CD14-positive monocyte (primary cell): ENCODE measurements at regions not wholly inside any gene's neighbourhood (a gene's known extent, or its start where the extent isn't known, plus 50 kb on each side); places are given as distances from the start of the nearest gene placed in this dataset.

ENCODE experiments used
- DNase-seq, 3 donors: peaks; one replicate each; pipeline ENCODE4 v3.0.0-alpha.2; 2011 to 2022
- H2AFZ ChIP-seq: 2 replicates; pipeline ENCODE4 v1.6.0; 2012; ENCODE audit warnings: mild to moderate bottlenecking, low read depth, low read length, inconsistent platforms; ENCODE audit not compliant: insufficient read depth, poor library complexity, severe bottlenecking
- H3K27ac ChIP-seq, 2 donors: 1 replicate in 1 of 2; 2 replicates in 1 of 2; pipeline ENCODE4 v1.5.1; 2012 to 2013; ENCODE audit warnings: low read length in 2 of 2, control low read depth in 1 of 2, inconsistent platforms in 1 of 2, low read depth in 1 of 2, mild to moderate bottlenecking in 1 of 2
- H3K27me3 ChIP-seq, 2 donors: one replicate each; pipeline versions ENCODE4 v1.6.0 to v1.6.1; 2011 to 2013; ENCODE audit warnings: low read length in 2 of 2; ENCODE audit not compliant: control insufficient read depth in 2 of 2, insufficient read depth in 2 of 2
- H3K36me3 ChIP-seq, 2 donors: replicated peaks in 1 of 2; 1 replicate in 1 of 2; 2 replicates in 1 of 2; pipeline versions ENCODE4 v1.5.1 to v1.6.1; 2012 to 2013; ENCODE audit warnings: low read length in 2 of 2, control low read depth in 1 of 2, inconsistent platforms in 1 of 2, mild to moderate bottlenecking in 1 of 2; ENCODE audit not compliant: insufficient read depth in 2 of 2, control insufficient read depth in 1 of 2
- H3K4me1 ChIP-seq, 2 donors: 1 replicate in 1 of 2; 2 replicates in 1 of 2; pipeline versions ENCODE4 v1.5.1 to v1.6.1; 2012 to 2013; ENCODE audit warnings: low read length in 2 of 2, control low read depth in 1 of 2, inconsistent platforms in 1 of 2, mild to moderate bottlenecking in 1 of 2, moderate library complexity in 1 of 2; ENCODE audit not compliant: insufficient read depth in 2 of 2, control insufficient read depth in 1 of 2
- H3K4me2 ChIP-seq: replicated peaks from 2 replicates; pipeline ENCODE3; 2012; ENCODE audit warnings: low read length, moderate library complexity, mild to moderate bottlenecking; ENCODE audit not compliant: poor library complexity, severe bottlenecking; ENCODE audit errors: extremely low read depth
- H3K4me3 ChIP-seq, 3 experiments: fragments of 200-600 bp in 1 of 3; sonication (generic) in 1 of 3; replicated peaks in 1 of 3; 1 replicate in 2 of 3; 2 replicates in 1 of 3; pipeline ENCODE4 v1.5.1; 2011 to 2013; ENCODE audit warnings: low read length in 3 of 3, mild to moderate bottlenecking in 3 of 3, control low read depth in 2 of 3, low read depth in 2 of 3, inconsistent platforms in 1 of 3, moderate library complexity in 1 of 3
- H3K79me2 ChIP-seq: 2 replicates; pipeline ENCODE4 v1.6.0; 2012; ENCODE audit warnings: mild to moderate bottlenecking, control low read depth, inconsistent platforms, low read length, moderate library complexity; ENCODE audit not compliant: insufficient read depth
- H3K9ac ChIP-seq: 2 replicates; pipeline ENCODE4 v1.6.0; 2017; ENCODE audit warnings: low read length, mild to moderate bottlenecking; ENCODE audit not compliant: insufficient read depth, poor library complexity, severe bottlenecking
- H3K9me3 ChIP-seq, 2 donors: replicated peaks in 1 of 2; 1 replicate in 1 of 2; 2 replicates in 1 of 2; pipeline versions ENCODE4 v1.5.1 to v1.6.1; 2012 to 2013; ENCODE audit warnings: low read length in 2 of 2, control low read depth in 1 of 2; ENCODE audit not compliant: control insufficient read depth in 1 of 2, insufficient read depth in 1 of 2
- H4K20me1 ChIP-seq: 2 replicates; pipeline ENCODE4 v1.6.0; 2012; ENCODE audit warnings: mild to moderate bottlenecking, low read length, control low read depth, moderate library complexity; ENCODE audit not compliant: insufficient read depth
- H3K27ac Mint-ChIP-seq, 7 donors: one replicate each; pipeline ENCODE4 v1.8.0; 2020; ENCODE audit warnings: mild to moderate bottlenecking in 7 of 7, mixed read lengths in 7 of 7, moderate library complexity in 6 of 7, inconsistent platforms in 2 of 7
- H3K27me3 Mint-ChIP-seq, 3 donors: one replicate each; pipeline ENCODE4 v1.8.0; 2021 to 2022; ENCODE audit warnings: low read depth in 3 of 3, mild to moderate bottlenecking in 3 of 3, mixed read lengths in 3 of 3, moderate library complexity in 3 of 3, inconsistent platforms in 1 of 3
- H3K36me3 Mint-ChIP-seq, 2 donors: one replicate each; pipeline ENCODE4 v1.8.0; 2020; ENCODE audit warnings: mixed read lengths in 2 of 2, inconsistent platforms in 1 of 2, mild to moderate bottlenecking in 1 of 2
- H3K4me1 Mint-ChIP-seq: one replicate; pipeline ENCODE4 v1.8.0; 2020; ENCODE audit warnings: mild to moderate bottlenecking, mixed read lengths
- H3K4me3 Mint-ChIP-seq, 2 donors: one replicate each; pipeline ENCODE4 v1.8.0; 2020; ENCODE audit warnings: mild to moderate bottlenecking in 2 of 2, mixed read lengths in 2 of 2, moderate library complexity in 1 of 2
- H3K9me3 Mint-ChIP-seq, 7 donors: one replicate each; pipeline ENCODE4 v1.8.0; 2020 to 2022; ENCODE audit warnings: mixed read lengths in 7 of 7, mild to moderate bottlenecking in 6 of 7, moderate library complexity in 6 of 7, inconsistent platforms in 2 of 7
- CTCF ChIP-seq: fragments of 200-600 bp; IDR thresholded peaks from one replicate; pipeline ENCODE4 v1.8.0; 2022; ENCODE audit warnings: antibody characterized with exemption, mild to moderate bottlenecking
- WGBS: methylation state at CpG from one replicate; pipeline ENCODE4 v1.1.5; 2013; ENCODE audit warnings: missing lambda C conversion rate; ENCODE audit not compliant: insufficient coverage; 5-methylcytosine and 5-hydroxymethylcytosine counted together
- intact Hi-C, 2 donors: fragments of 100-400 bp; cut with micrococcal nuclease; formaldehyde crosslinking; loops; one replicate each; pipeline versions ENCODE4 v1.15.0 to v1.15.1; 2023

- DNase-seq: no peak
- WGBS: 40% methylated on average over 2 of the region's 6 CpGs
- H3K4me1 ChIP-seq: peaks cover 28 to 30% of the 10 kb centered on the region in 2 donors
- H3K9me3 Mint-ChIP-seq: peaks cover 0 to 4% (median 0%) of the 10 kb centered on the region in 7 donors
- H3K9me3 ChIP-seq: no peaks in the 10 kb centered on the region
- H2AFZ ChIP-seq: no peak overlapping the region
- intact Hi-C loops: no loop called here
- H3K4me1 Mint-ChIP-seq: peaks cover 17% of the 10 kb centered on the region
- no peak overlapping the region for H3K9ac ChIP-seq
- H3K27me3 Mint-ChIP-seq: peaks cover 35 to 42% (median 36%) of the 10 kb centered on the region in 3 donors
- H3K4me2 ChIP-seq: no peak overlapping the region
- TF ChIP-seq CTCF: no peak
- H4K20me1 ChIP-seq: no peaks in the 10 kb centered on the region
- no peak overlapping the region for H3K27ac Mint-ChIP-seq
- H3K79me2 ChIP-seq: no peaks in the 10 kb centered on the region
- peak overlapping the region in 1 of 2 donors; percentile 60 for H3K4me3 Mint-ChIP-seq
- H3K36me3 Mint-ChIP-seq: peaks cover 0 to 5% of the 10 kb centered on the region in 2 donors
- no peak overlapping the region for H3K4me3 ChIP-seq
- H3K36me3 ChIP-seq: no peaks in the 10 kb centered on the region
- peaks cover 41 to 46% of the 10 kb centered on the region in 2 donors for H3K27me3 ChIP-seq
- no peak overlapping the region for H3K27ac ChIP-seq
Measured at GRCh38 chr17:56679777-56680422, 86.4 kb downstream of the NOG start.

- Mint-ChIP-seq H3K4me3 (peak overlapping the region in 1 of 2 donors; percentile 62), H3K36me3 (peaks cover 0 to 5% of the 10 kb centered on the region in 2 donors), H3K27me3 (peaks cover 32 to 39% (median 35%) of the 10 kb centered on the region in 3 donors), H3K9me3 (peaks cover 0 to 4% (median 0%) of the 10 kb centered on the region in 7 donors), H3K27ac (no peak overlapping the region), H3K4me1 (peaks cover 17% of the 10 kb centered on the region)
- 65% methylated on average over 3 of the region's 3 CpGs for WGBS
- H3K79me2 ChIP-seq: no peaks in the 10 kb centered on the region
- H3K9ac ChIP-seq: no peak overlapping the region
- H4K20me1 ChIP-seq: no peaks in the 10 kb centered on the region
- no peak overlapping the region for H3K27ac ChIP-seq
- no peak overlapping the region for H3K4me3 ChIP-seq
- H3K9me3 ChIP-seq: no peaks in the 10 kb centered on the region
- no peak overlapping the region for H3K4me2 ChIP-seq
- H3K4me1 ChIP-seq: peaks cover 28 to 30% of the 10 kb centered on the region in 2 donors
- H3K27me3 ChIP-seq: peaks cover 41 to 46% of the 10 kb centered on the region in 2 donors
- H3K36me3 ChIP-seq: no peaks in the 10 kb centered on the region
- TF ChIP-seq CTCF: no peak
- intact Hi-C loops: no loop called here
- DNase-seq: no peak
- H2AFZ ChIP-seq: no peak overlapping the region
Measured at GRCh38 chr17:56680676-56681075, 87.2 kb downstream of the NOG start.
